ENCODE measurements at regions not wholly inside any gene's neighbourhood (a gene's known extent, or its start where the extent isn't known, plus 50 kb on each side); places are given as distances from the start of the nearest gene placed in this dataset.

DNA sequence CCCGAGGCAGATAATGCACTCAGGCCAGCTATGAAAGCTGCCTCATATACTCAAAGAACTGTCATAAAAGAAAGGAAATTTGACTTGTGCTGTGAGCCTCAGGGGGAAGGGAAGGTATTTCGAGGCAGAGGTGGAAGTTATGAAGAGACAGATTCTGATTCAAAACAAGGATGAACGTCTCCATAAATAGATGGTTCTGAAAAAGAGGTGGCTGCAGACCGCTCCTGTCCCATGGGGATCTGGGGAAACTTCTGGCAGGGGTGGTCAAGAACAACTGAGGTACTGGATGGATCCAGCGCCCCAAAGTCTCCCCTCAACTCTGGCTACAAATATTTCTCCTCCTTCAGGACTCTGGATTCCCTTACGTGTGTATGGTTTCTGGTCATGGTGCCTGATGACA is 168.1 kb upstream of the IRS2 start:
- TF ChIP-seq, protein P1, sequence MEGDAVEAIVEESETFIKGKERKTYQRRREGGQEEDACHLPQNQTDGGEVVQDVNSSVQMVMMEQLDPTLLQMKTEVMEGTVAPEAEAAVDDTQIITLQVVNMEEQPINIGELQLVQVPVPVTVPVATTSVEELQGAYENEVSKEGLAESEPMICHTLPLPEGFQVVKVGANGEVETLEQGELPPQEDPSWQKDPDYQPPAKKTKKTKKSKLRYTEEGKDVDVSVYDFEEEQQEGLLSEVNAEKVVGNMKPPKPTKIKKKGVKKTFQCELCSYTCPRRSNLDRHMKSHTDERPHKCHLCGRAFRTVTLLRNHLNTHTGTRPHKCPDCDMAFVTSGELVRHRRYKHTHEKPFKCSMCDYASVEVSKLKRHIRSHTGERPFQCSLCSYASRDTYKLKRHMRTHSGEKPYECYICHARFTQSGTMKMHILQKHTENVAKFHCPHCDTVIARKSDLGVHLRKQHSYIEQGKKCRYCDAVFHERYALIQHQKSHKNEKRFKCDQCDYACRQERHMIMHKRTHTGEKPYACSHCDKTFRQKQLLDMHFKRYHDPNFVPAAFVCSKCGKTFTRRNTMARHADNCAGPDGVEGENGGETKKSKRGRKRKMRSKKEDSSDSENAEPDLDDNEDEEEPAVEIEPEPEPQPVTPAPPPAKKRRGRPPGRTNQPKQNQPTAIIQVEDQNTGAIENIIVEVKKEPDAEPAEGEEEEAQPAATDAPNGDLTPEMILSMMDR (IDR thresholded peaks at IDR 0.05): no peak
- no peak for TF ChIP-seq POLR2AphosphoS5 (IDR thresholded peaks at IDR 0.05)
